Activated T-cell treated with anti-CD3 and anti-CD28 coated beads for 24 hours (primary cell): ENCODE measurements at regions not wholly inside any gene's neighbourhood (a gene's known extent, or its start where the extent isn't known, plus 50 kb on each side); places are given as distances from the start of the nearest gene placed in this dataset.
"Not testable (repeated sequence)": the region's sequence is repeated elsewhere in the genome, so short reads cannot be mapped to it uniquely, and the experiment has no call there.

ENCODE experiments used
- DNase-seq: peaks from one replicate; pipeline ENCODE4 v3.0.0-alpha.2; 2020; ENCODE audit warnings: low read depth

DNA sequence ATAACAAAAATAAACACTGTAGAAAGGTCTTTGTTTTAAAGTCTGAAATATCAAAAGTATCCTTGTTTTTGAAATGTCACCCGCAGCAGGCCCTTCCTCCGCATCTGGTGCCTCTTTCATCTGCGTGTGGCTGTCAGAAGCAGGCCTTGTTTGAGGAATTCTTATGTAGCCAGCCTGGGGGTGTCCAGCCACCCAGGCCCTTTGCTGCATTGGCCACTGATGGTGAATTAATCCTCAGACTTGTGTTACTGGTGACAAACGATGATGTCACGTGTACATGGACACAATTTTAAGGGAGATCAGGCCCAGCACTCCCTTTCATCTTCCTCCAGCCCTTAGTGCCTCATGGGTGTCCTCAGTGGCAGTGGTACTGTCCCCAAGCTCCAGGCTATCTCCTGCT, 208.0 kb upstream of the GALNT2 start:
- DNase-seq: no peak

- no peak for DNase-seq
These were observed 206.1 kb upstream of the GALNT2 start for GRCh38 chr1:229860926-229861325.

DNA sequence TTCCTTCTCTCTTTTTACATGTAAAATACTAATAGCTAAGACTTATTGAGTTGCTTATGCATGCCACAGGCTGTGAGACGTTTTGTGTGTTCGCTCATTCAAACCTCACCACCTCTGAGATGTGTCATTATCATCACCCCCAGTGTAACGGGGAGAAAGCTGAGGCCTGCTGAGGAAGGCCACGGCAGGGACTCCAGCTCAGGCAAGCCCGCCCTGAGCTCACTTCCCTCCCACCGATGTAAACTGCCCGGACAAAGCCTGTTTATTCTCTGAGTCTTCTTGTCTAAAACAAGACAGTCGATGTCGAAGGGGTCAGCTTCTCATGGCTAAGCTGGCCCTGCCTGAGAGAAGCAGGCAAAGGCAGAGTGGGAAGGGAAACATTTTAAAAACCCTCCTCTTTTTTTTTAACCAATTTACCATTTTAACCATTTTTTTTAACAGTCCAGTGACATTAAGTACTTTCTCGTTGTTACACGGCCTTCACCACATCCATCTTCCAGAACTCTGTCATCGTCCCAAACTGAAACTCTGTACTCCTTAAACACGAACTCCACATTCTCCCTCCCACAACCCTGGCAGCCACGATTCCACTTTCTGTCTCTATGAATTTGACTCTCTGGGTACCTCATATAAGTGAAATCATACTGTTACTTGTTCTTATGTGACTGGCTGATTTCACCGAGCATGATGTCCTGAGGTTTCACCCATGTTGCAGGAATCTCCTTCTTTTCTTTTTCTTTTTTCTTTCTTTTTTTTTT, 204.8 kb upstream of the GALNT2 start:
- DNase-seq: no peak

DNA sequence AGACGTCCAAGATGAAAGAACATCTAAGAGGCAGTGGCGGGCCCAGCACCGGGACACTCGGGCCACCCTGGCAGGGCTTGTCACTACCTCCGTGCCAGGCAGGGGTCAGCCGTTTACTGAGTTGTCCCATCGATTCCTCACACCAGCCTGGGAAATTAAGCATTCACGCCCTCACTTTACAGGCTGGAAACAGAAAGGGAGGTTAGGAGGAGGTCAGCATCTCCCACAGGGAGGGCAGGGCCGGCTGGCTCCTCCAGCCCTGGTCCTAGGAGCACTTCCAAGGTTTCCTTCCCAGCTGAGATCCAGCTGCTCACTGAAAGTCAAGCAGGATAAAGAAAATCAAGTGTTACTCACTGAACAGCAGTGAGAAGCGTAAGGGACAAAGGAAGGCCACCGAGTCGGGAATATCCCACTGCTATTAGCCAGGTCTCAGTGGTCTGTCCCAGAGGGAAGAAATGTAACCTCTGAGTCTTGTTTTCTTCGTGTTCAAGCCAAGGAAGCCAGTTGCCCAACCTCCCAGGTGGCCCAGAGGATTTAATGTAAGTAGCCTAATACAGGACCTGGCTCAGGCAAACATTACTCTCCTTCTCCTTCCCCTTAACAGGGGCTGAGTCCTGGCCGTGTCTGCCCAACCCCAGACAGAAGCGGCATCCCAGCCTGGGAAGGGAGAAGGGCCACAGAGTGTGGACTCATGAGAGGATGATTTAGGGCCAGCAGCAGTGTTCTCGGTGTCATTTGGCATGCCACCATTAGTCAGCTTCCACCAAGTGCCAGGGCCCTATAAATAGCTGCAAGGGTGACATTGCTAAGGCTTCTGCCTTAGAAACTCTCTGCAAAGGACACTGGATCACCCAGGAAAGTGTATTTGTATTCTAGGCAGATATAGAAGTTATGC, 203.1 kb upstream of the GALNT2 start:
- no peak for DNase-seq

- DNase-seq: no peak
These were observed 202.3 kb upstream of the GALNT2 start for GRCh38 chr1:229864686-229865230.

- DNase-seq: not testable (repeated sequence)
These were observed 201.7 kb upstream of the GALNT2 start for GRCh38 chr1:229865321-229865720.

- DNase-seq: no peak
These were observed 199.3 kb upstream of the GALNT2 start for GRCh38 chr1:229867726-229868125.

DNA sequence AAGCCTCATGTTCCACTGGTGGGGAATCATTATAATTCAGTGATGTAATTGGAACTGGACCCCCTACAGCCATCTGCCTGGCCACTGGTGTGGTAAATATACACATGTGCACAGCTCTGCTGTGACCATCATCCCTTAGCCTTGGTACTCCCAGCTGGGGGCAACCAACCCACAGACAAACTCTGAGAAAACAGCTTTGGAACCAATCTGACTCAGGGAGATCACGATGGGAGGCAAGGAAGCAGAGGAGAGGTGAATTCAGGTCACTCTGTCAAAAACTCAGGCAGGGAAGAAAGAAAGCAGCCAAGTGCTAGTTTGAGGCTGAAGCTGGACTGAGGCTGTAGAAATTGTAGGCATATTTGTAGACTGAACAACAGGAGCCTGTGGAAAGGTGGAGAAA, 197.8 kb upstream of the GALNT2 start:
- DNase-seq: no peak

- no peak for DNase-seq
These were observed 197.4 kb upstream of the GALNT2 start for GRCh38 chr1:229869687-229870086.

DNA sequence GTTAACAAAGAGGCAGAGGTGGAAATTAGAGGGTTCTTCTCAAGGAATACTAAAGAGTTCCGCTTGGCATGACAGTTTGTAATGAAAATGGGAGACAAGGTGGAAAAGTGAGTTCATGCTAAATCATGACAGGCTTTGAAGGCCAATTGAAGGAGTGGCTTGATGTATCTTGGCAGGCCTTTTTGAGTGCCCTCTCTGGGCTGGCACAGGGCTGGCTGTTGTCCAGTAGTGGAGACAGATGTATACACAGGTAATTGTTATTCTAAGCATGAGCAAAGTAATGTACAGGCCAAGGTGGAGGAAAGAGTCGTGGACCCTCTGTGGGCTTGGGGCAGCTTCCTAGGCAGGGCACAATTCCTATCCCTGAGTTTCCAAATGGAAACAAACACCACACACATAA, 196.7 kb upstream of the GALNT2 start:
- no peak for DNase-seq

DNA sequence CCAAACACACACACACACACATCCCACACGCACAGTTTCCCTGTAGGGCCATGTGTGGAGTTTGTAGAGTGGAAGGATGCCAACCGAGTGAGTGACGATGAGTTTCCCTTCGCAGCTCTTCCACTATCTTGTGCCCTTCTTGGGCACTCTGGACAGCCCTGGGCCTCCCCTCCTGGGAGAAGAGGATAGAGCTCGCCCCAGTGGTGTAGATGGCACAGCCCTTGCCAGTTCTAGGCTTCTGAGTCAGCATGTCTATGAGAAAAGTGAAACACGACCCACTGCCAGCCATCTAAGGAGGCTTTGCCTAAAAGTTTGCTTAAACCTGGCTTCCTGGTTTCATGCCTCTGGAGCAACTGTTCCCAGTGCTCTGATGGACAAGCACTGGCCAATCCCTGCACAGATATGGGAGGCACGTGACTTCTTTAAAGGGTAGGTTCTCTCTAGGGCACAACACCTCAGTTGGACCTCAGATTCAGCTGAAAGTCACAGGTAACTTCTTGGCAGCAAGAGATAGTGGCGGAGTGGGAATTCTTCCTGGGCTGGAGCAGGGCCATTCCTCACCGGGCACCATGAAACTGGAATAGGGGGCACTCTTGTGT, 195.9 kb upstream of the GALNT2 start:
- DNase-seq: no peak

GRCh38 chr1:229874136-229874535, 192.9 kb upstream of the GALNT2 start:
- DNase-seq: no peak

DNA sequence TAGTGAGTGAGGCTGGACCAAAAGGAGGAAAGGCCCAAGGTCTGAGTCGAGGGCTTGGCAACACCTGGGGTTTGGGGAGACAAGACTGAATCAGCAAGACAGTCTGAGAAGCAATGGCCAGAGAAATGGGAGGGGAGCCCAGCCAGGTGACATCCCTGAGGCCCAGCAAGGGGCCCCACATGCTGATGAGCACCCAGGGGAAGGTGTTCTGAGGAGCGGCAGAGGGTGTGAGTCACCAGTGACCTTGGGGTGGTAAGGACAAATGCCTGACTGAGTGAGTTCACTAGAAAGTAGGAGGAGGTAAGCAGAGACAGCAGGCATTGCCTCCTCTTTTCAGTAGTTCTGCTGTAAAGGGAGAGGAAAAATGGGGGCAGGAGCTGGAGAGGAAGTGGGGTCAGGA, 192.4 kb upstream of the GALNT2 start:
- no peak for DNase-seq

GRCh38 chr1:229875086-229875485, 192.0 kb upstream of the GALNT2 start:
- no peak for DNase-seq

DNA sequence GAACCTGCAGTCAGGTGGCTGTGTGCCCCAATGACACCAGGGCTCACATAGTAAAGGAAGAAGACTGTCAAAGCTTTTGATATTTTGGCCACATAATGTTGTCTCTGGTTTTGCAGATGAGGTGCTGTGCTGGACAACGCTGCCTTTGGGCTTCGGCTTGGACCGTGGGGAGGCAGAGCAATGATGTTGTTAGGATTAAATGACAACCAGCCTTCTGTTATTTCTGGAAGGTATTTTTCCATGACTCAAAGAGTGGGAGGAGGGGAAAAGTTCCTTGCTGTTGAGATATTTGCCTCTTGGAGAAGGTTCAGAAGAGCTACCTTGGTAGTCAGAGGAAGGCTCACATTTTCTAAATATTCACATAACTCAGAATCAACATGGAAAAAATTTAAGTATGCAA, 187.3 kb upstream of the GALNT2 start:
- DNase-seq: no peak

GRCh38 chr1:229880271-229881170, 186.5 kb upstream of the GALNT2 start:
- no peak for DNase-seq

DNA sequence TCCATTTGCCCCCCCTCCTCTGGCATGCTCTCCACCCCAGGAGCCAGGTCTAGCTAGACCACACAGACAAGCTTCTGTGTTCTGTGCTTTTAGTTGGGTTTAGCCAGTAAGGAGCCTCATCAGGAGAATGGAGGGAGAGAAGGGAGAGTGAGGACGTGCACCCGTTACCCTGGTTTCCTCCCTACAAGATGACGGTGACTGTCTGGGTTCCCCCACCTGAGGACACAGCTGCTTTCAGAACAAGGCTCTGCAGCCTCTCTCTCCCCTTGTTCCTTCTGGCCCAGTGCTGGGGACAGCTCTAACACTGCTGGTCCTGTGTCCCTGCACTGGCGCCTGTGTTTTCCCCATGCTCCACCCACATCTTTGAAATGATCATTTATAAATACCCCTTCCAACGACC, 184.4 kb upstream of the GALNT2 start:
- no peak for DNase-seq

GRCh38 chr1:229883504-229884200, 183.4 kb upstream of the GALNT2 start:
- no peak for DNase-seq

DNA sequence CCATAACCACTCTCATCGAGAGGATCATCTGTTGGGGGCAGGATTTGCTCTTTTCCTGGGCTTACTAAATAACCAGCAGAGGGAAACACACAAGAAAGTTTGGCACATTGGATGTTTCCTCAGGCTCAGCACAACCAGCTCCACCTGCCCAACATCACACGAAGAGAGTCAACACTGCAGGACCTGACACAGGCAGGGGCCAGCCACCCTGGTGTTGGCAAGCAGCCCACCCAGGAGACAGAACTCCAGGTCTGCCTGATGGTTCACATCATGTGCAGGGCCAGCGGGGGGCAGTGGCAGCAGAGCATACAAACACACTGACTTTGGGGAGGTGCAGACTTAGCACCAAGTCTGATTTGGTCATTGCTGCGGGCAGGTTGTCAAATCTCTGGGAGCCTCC, 182.3 kb upstream of the GALNT2 start:
- no peak for DNase-seq

DNA sequence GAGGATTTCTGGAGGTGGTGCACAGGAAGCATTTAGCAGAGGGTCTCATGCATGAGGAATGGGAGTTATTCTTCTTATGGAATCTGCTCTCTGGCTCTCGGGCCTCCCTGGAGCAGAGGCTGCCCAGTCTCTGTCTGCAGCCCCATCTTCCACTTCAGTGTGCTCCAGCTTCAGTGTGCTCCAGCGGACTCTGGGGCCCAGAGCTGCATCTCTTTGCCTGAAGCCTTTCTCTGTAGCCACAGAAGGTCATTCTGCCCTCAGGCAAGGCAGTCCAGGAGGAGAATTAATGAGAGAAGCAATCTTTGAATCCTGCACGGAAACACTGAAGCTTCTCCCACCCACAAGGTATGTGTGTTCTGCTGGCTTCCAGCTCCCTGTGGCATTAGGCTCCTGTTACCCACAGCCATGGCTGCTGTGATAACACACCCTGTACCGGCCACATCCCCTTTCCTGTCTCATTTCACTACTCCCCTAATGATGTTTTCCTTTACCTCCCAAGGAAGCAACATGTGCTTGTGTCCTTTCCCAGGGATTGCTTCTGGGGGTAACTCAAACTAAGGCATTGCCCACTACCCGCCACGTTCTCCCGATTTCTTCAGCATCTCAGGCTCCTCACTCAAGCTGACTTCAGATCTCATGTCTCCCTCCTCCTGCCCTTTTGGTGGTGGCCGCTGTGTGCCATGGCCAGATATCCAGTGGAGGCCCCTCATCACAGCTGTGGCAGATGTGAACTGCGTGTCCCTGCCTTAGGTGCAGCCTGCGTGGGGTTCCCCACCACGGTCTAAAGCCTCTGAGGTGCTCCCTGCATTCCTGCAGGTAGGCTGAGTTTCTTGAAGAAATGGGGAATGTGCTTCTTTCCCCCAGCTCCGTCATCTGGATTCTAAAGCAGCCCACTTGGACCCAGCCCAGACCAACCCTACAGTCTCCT, 181.2 kb upstream of the GALNT2 start:
- no peak for DNase-seq
